ES-I3 (cell line): ENCODE measurements at regions not wholly inside any gene's neighbourhood (a gene's known extent, or its start where the extent isn't known, plus 50 kb on each side); places are given as distances from the start of the nearest gene placed in this dataset.

ENCODE experiments used
- H3K36me3 ChIP-seq: 2 replicates; pipeline ENCODE4 v1.6.1; 2013; ENCODE audit warnings: mild to moderate bottlenecking, low read length, control low read depth, moderate library complexity; ENCODE audit not compliant: insufficient read depth
- H3K4me1 ChIP-seq: 2 replicates; pipeline ENCODE4 v1.6.1; 2013; ENCODE audit warnings: mild to moderate bottlenecking, control low read depth, low read length; ENCODE audit not compliant: insufficient read depth
- H3K9ac ChIP-seq: 2 replicates; pipeline ENCODE4 v1.6.1; 2013; ENCODE audit warnings: low read depth, mild to moderate bottlenecking, low read length, moderate library complexity
- H3K9me3 ChIP-seq: 2 replicates; pipeline ENCODE4 v1.6.1; 2013; ENCODE audit warnings: mild to moderate bottlenecking, low read length, moderate library complexity; ENCODE audit not compliant: control insufficient read depth, insufficient read depth

- Histone ChIP-seq H3K9me3 (no peaks in the 10 kb centered on the region), H3K9ac (no peak overlapping the region), H3K4me1 (no peaks in the 10 kb centered on the region), H3K36me3 (no peaks in the 10 kb centered on the region)
Observed at GRCh38 chr12:92010853-92011701, 134.6 kb downstream of the BTG1 start.

GRCh38 chr12:92010368-92010767, 135.3 kb downstream of the BTG1 start:
- H3K9me3 ChIP-seq, result no peaks in the 10 kb centered on the region
- no peaks in the 10 kb centered on the region for H3K4me1 ChIP-seq
- H3K36me3 ChIP-seq, result no peaks in the 10 kb centered on the region
- H3K9ac ChIP-seq, result no peak overlapping the region

- Histone ChIP-seq H3K9ac (no peak overlapping the region), H3K36me3 (no peaks in the 10 kb centered on the region), H3K4me1 (no peaks in the 10 kb centered on the region), H3K9me3 (no peaks in the 10 kb centered on the region)
Observed at GRCh38 chr12:92008345-92008744, 137.3 kb downstream of the BTG1 start.

- H3K9me3 ChIP-seq, result no peaks in the 10 kb centered on the region
- H3K36me3 ChIP-seq, result no peaks in the 10 kb centered on the region
- H3K9ac ChIP-seq, result no peak overlapping the region
- H3K4me1 ChIP-seq, result no peaks in the 10 kb centered on the region
Observed at GRCh38 chr12:92007787-92008186, 137.9 kb downstream of the BTG1 start.

GRCh38 chr12:92003701-92004100, 141.9 kb downstream of the BTG1 start:
- no peaks in the 10 kb centered on the region for H3K9me3 ChIP-seq
- no peaks in the 10 kb centered on the region for H3K36me3 ChIP-seq
- H3K9ac ChIP-seq, result no peak overlapping the region
- H3K4me1 ChIP-seq, result no peaks in the 10 kb centered on the region

GRCh38 chr12:92002673-92003382, 142.8 kb downstream of the BTG1 start:
- no peaks in the 10 kb centered on the region for H3K9me3 ChIP-seq
- H3K36me3 ChIP-seq, result no peaks in the 10 kb centered on the region
- H3K9ac ChIP-seq, result no peak overlapping the region
- H3K4me1 ChIP-seq, result no peaks in the 10 kb centered on the region

- Histone ChIP-seq H3K9me3 (no peaks in the 10 kb centered on the region), H3K9ac (no peak overlapping the region), H3K36me3 (no peaks in the 10 kb centered on the region), H3K4me1 (no peaks in the 10 kb centered on the region)
Observed at GRCh38 chr12:92002195-92002649, 143.4 kb downstream of the BTG1 start.

- Histone ChIP-seq H3K4me1 (no peaks in the 10 kb centered on the region), H3K36me3 (no peaks in the 10 kb centered on the region), H3K9ac (no peak overlapping the region), H3K9me3 (no peaks in the 10 kb centered on the region)
Observed at GRCh38 chr12:92000597-92000996, 145.0 kb downstream of the BTG1 start.

GRCh38 chr12:91999823-92000222, 145.8 kb downstream of the BTG1 start:
- H3K36me3 ChIP-seq, result no peaks in the 10 kb centered on the region
- no peaks in the 10 kb centered on the region for H3K9me3 ChIP-seq
- H3K9ac ChIP-seq, result no peak overlapping the region
- H3K4me1 ChIP-seq, result no peaks in the 10 kb centered on the region

GRCh38 chr12:91998316-91998715, 147.3 kb downstream of the BTG1 start:
- no peaks in the 10 kb centered on the region for H3K9me3 ChIP-seq

GRCh38 chr12:91994208-91994797, 151.3 kb downstream of the BTG1 start:
- Histone ChIP-seq H3K9me3 (no peaks in the 10 kb centered on the region), H3K36me3 (no peaks in the 10 kb centered on the region), H3K9ac (no peak overlapping the region), H3K4me1 (no peaks in the 10 kb centered on the region)

More at GRCh38 chr12:91998316-91998715, 147.3 kb downstream of the BTG1 start:
- H3K36me3 ChIP-seq, result no peaks in the 10 kb centered on the region
- no peak overlapping the region for H3K9ac ChIP-seq
- no peaks in the 10 kb centered on the region for H3K4me1 ChIP-seq

GRCh38 chr12:91993287-91994017, 152.2 kb downstream of the BTG1 start:
- H3K36me3 ChIP-seq, result no peaks in the 10 kb centered on the region
- H3K4me1 ChIP-seq, result no peaks in the 10 kb centered on the region
- H3K9ac ChIP-seq, result no peak overlapping the region
- H3K9me3 ChIP-seq, result no peaks in the 10 kb centered on the region

- Histone ChIP-seq H3K36me3 (no peaks in the 10 kb centered on the region), H3K4me1 (peaks cover 3% of the 10 kb centered on the region), H3K9me3 (no peaks in the 10 kb centered on the region), H3K9ac (no peak overlapping the region)
Observed at GRCh38 chr12:91991399-91992187, 154.1 kb downstream of the BTG1 start.
